Lower leg skin (tissue), 4 donors: ENCODE measurements at regions not wholly inside any gene's neighbourhood (a gene's known extent, or its start where the extent isn't known, plus 50 kb on each side); places are given as distances from the start of the nearest gene placed in this dataset.
A peak's percentile ranks its signal among the peaks of the same experiment; 100 is the strongest.

Source experiments
- DNase-seq, 2 donors: peaks; one replicate each; pipeline ENCODE4 v3.0.0-alpha.2; 2019; ENCODE audit warnings: low spot score in 2 of 2
- H3K4me3 ChIP-seq: fragments of 200-600 bp; sonication (generic); 2 replicates; pipeline ENCODE4 v1.5.1; 2017; ENCODE audit warnings: mild to moderate bottlenecking, low read depth; ENCODE audit not compliant: poor library complexity, severe bottlenecking
- CTCF ChIP-seq, 3 donors: fragments of 450-650 bp; IDR thresholded peaks; one replicate each; pipeline ENCODE4 v1.5.1; 2016; ENCODE audit warnings: antibody characterized with exemption in 3 of 3, mild to moderate bottlenecking in 3 of 3, moderate library complexity in 2 of 3
- POLR2A ChIP-seq, 2 donors: fragments of 450-650 bp; IDR thresholded peaks; one replicate each; pipeline ENCODE4 v1.6.1; 2016 to 2017; ENCODE audit warnings: antibody characterized with exemption in 2 of 2, mild to moderate bottlenecking in 1 of 2, moderate library complexity in 1 of 2
- WGBS, 2 donors: methylation state at CpG; one replicate each; pipeline ENCODE4 v1.1.5; 2018; 5-methylcytosine and 5-hydroxymethylcytosine counted together
- intact Hi-C: fragments of 100-400 bp; cut with DNase I; formaldehyde crosslinking; loops from one replicate; pipeline ENCODE4 v1.15.0; 2023; ENCODE audit warnings: low total_unique reads

GRCh38 chr4:155610143-155610542 lies 56.5 kb upstream of the GUCY1A1 start:
- no peak overlapping the region for H3K4me3 ChIP-seq
- DNase-seq = no peak
- TF ChIP-seq CTCF (IDR thresholded peaks at IDR 0.05) (no peak), POLR2A (IDR thresholded peaks at IDR 0.05) (no peak)
- 95 to 96% methylated on average over 5 of the region's 5 CpGs for WGBS, 2 donors
- intact Hi-C loops = no loop called here

GRCh38 chr4:155609455-155610059 lies 57.1 kb upstream of the GUCY1A1 start:
- 85 to 93% methylated on average over 1 of the region's 1 CpG for WGBS, 2 donors
- intact Hi-C loops = no loop called here
- TF ChIP-seq POLR2A (IDR thresholded peaks at IDR 0.05) (no peak), CTCF (IDR thresholded peaks at IDR 0.05) (no peak)
- H3K4me3 ChIP-seq = no peak overlapping the region
- no peak for DNase-seq

- TF ChIP-seq POLR2A (IDR thresholded peaks at IDR 0.05) (no peak), CTCF (IDR thresholded peaks at IDR 0.05) (no peak)
- H3K4me3 ChIP-seq = no peak overlapping the region
- 43 to 60% methylated on average over 3 of the region's 3 CpGs for WGBS, 2 donors
- intact Hi-C loops = no loop called here
- no peak for DNase-seq
These were observed 58.3 kb upstream of the GUCY1A1 start for GRCh38 chr4:155608225-155608885.

DNA sequence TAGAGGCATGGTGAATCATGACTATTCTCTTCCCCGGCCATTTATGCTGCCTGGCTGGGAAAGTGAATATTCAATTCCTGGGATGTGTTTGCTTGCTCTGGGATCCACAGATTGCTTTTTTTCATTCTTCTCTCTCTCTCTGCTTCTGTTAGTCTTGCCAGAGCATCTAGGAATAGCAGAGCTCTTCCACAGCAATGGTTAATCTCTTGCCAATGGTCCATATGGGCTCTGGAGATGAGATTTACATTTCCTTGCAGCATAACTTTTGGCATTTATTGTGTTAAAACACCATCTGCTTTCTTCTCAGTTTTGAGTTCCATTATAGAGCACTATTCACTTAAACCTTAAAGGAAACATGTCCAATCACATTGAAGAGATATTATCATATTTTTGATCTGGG lies 59.2 kb upstream of the GUCY1A1 start:
- no peak for TF ChIP-seq CTCF (IDR thresholded peaks at IDR 0.05)
- no peak for TF ChIP-seq POLR2A (IDR thresholded peaks at IDR 0.05)
- no peak overlapping the region for H3K4me3 ChIP-seq
- 90 to 92% methylated on average over 1 of the region's 1 CpG for WGBS, 2 donors
- intact Hi-C loops = no loop called here
- no peak for DNase-seq

- no peak overlapping the region for H3K4me3 ChIP-seq
- TF ChIP-seq CTCF (IDR thresholded peaks at IDR 0.05) = no peak
- intact Hi-C loops = no loop called here
- WGBS, 2 donors = 17 to 55% methylated on average over 4 of the region's 4 CpGs
- peak in 1 of 2 donors; percentile 27 for DNase-seq
These were observed 61.7 kb upstream of the GUCY1A1 start for GRCh38 chr4:155604718-155605626.
